ENCODE measurements at regions not wholly inside any gene's neighbourhood (a gene's known extent, or its start where the extent isn't known, plus 50 kb on each side); places are given as distances from the start of the nearest gene placed in this dataset.

DNA sequence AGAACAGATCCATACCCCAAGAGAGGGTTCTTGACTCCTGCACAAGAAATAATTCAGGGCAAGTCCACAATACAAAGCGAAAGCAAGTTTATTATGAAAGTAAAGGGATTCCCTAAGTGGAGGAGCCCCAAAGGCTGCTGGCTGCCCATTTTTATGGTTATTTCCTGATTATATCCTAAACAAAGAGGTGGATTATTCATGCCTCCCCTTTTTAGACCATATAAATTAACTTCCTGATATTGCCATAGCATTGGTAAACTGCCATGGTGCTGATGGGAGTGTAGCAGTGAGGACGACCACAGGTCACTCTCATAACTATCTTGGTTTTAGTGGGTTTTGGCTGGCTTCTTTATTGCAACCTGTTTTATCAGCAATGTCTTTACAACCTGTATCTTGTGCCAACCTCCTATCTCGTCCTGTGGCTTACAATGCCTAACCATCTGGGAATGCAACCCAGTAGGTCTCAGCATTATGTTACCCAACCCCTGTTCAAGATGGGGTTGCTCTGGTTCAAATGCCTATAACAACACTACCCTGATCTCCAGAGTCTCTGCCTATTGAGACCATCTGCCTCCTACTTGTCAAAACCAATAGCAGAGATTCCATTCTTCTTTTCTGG, 154.4 kb upstream of the GRAMD2B start:
- Histone ChIP-seq H3K9me3 (no peaks in the 10 kb centered on the region), H3K27me3 (no peaks in the 10 kb centered on the region), H3K27ac (no peak overlapping the region), H3K36me3 (no peaks in the 10 kb centered on the region), H3K4me3 (replicated peaks in 1 of 3) (no peak overlapping the region), H3K4me1 (no peaks in the 10 kb centered on the region)
- WGBS, 2 donors: 88 to 94% methylated on average over 3 of the region's 3 CpGs
- intact Hi-C loops (cut with DNase I): no loop called here
- no peak for TF ChIP-seq POLR2A (IDR thresholded peaks at IDR 0.05)
- TF ChIP-seq, protein P1, sequence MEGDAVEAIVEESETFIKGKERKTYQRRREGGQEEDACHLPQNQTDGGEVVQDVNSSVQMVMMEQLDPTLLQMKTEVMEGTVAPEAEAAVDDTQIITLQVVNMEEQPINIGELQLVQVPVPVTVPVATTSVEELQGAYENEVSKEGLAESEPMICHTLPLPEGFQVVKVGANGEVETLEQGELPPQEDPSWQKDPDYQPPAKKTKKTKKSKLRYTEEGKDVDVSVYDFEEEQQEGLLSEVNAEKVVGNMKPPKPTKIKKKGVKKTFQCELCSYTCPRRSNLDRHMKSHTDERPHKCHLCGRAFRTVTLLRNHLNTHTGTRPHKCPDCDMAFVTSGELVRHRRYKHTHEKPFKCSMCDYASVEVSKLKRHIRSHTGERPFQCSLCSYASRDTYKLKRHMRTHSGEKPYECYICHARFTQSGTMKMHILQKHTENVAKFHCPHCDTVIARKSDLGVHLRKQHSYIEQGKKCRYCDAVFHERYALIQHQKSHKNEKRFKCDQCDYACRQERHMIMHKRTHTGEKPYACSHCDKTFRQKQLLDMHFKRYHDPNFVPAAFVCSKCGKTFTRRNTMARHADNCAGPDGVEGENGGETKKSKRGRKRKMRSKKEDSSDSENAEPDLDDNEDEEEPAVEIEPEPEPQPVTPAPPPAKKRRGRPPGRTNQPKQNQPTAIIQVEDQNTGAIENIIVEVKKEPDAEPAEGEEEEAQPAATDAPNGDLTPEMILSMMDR (IDR thresholded peaks at IDR 0.05): no peak
- no peak for DNase-seq

DNA sequence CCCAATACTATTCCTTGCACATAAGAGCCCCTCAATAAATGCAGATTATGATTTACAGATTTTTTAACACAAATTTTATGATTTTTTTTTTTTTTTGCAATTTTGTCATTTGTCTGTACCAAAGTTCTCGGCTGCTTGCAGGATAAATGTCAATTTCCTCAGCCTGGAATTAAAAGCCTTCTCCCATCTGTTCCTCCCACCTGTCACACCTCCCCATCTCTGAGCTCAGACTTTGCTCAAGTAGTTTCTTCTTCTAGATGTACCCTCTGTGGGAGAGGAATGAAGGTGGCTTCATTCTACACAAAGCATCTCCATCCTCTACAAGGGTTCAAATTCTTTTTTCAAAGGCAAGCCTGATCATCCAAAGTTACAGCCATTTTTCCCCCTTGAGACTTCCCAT, 153.7 kb upstream of the GRAMD2B start:
- WGBS, 2 donors: 92 to 95% methylated on average over 1 of the region's 1 CpG
- Histone ChIP-seq H3K4me1 (no peaks in the 10 kb centered on the region), H3K9me3 (no peaks in the 10 kb centered on the region), H3K4me3 (replicated peaks in 1 of 3) (no peak overlapping the region), H3K27ac (no peak overlapping the region), H3K27me3 (no peaks in the 10 kb centered on the region), H3K36me3 (no peaks in the 10 kb centered on the region)
- TF ChIP-seq, protein P1 (IDR thresholded peaks at IDR 0.05): no peak
- TF ChIP-seq POLR2A (IDR thresholded peaks at IDR 0.05): no peak
- DNase-seq: no peak
- intact Hi-C loops (cut with DNase I): no loop called here

- WGBS, 2 donors: 87 to 90% methylated on average over 3 of the region's 3 CpGs
- intact Hi-C loops (cut with DNase I): no loop called here
- no peak for TF ChIP-seq POLR2A (IDR thresholded peaks at IDR 0.05)
- H3K4me1 ChIP-seq: no peaks in the 10 kb centered on the region
- DNase-seq: no peak
- no peaks in the 10 kb centered on the region for H3K9me3 ChIP-seq
- H3K27me3 ChIP-seq: no peaks in the 10 kb centered on the region
- no peak overlapping the region for H3K4me3 ChIP-seq (replicated peaks in 1 of 3)
- H3K36me3 ChIP-seq: no peaks in the 10 kb centered on the region
- no peak overlapping the region for H3K27ac ChIP-seq
Measured at GRCh38 chr5:126271141-126271540, 152.1 kb upstream of the GRAMD2B start.

DNA sequence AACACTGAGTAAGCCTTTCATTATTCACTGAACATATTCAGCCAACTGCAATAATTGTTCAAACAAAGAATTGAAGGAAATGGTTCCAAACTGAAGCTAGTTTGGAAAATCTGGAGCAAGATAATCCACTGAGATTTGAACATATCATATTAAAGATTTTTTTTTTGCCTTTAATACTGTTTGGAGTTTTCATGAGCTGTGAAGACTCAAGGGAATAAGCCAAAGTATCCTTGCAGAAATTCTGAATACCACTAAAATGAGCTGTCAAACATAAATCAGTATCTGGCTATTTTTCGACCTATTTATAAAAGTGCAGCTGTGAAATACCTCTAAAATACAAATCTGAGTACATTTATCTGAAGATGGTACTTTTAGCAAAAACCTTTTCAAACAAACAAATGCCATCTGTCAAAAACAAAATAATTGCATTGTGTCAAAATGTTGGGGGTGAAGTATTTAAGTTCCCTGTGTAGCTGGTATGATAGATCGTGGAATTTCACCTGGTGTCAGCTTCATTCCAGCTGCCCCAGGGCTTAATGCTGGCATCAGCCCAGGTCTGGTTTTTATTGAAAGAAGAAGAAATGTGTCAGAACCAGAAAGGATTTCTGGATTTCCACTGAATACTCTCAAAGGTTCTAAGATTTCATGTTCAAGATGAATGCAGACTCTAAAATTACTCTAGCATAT, 149.0 kb upstream of the GRAMD2B start:
- no peaks in the 10 kb centered on the region for H3K4me1 ChIP-seq
- intact Hi-C loops (cut with DNase I): no loop called here
- WGBS, 2 donors: 71 to 73% methylated on average over 2 of the region's 2 CpGs
- no peak for TF ChIP-seq POLR2A (IDR thresholded peaks at IDR 0.05)
- TF ChIP-seq, protein P1 (IDR thresholded peaks at IDR 0.05): no peak
- H3K27me3 ChIP-seq: no peaks in the 10 kb centered on the region
- H3K36me3 ChIP-seq: no peaks in the 10 kb centered on the region
- no peaks in the 10 kb centered on the region for H3K9me3 ChIP-seq
- H3K27ac ChIP-seq: no peak overlapping the region
- no peak for DNase-seq
- H3K4me3 ChIP-seq (replicated peaks in 1 of 3): no peak overlapping the region

- intact Hi-C loops (cut with DNase I): no loop called here
- whole genome bisulfite sequencing, 2 donors: 85 to 88% methylated on average over 3 of the region's 3 CpGs
- no peaks in the 10 kb centered on the region for H3K4me1 ChIP-seq
Measured at GRCh38 chr5:126274763-126275125, 148.5 kb upstream of the GRAMD2B start.

More at GRCh38 chr5:126274763-126275125, 148.5 kb upstream of the GRAMD2B start:
- DNase-seq: no peak
- H3K9me3 ChIP-seq: no peaks in the 10 kb centered on the region
- H3K36me3 ChIP-seq: no peaks in the 10 kb centered on the region
- H3K27me3 ChIP-seq: no peaks in the 10 kb centered on the region
- TF ChIP-seq, protein P1 (IDR thresholded peaks at IDR 0.05): no peak
- H3K4me3 ChIP-seq (replicated peaks in 1 of 3): no peak overlapping the region
- H3K27ac ChIP-seq: no peak overlapping the region
